ENCODE measurements at regions not wholly inside any gene's neighbourhood (a gene's known extent, or its start where the extent isn't known, plus 50 kb on each side); places are given as distances from the start of the nearest gene placed in this dataset.

GRCh38 chr16:79415983-79416640 lies 184.4 kb downstream of the MAF start:
- Histone ChIP-seq H3K9ac (ENCODE audit: low read depth in 1 of 2, low read length in 2 of 2) (no peak overlapping the region), H3K4me1 (ENCODE audit: control insufficient read depth in 2 of 2, insufficient read depth in 2 of 2, low read length in 2 of 2) (no peaks in the 10 kb centered on the region), H3K27ac (ENCODE audit: low read depth in 2 of 2, low read length in 2 of 2) (no peak overlapping the region), H3K9me3 (ENCODE audit: control insufficient read depth in 2 of 2, low read length in 2 of 2) (no peaks in the 10 kb centered on the region), H3K4me3 (ENCODE audit: low read length in 2 of 2) (no peak overlapping the region), H3K36me3 (ENCODE audit: control insufficient read depth in 2 of 2, insufficient read depth in 2 of 2, low read length in 2 of 2) (no peaks in the 10 kb centered on the region), H3K27me3 (ENCODE audit: control insufficient read depth in 2 of 2, insufficient read depth in 2 of 2, low read length in 2 of 2) (no peaks in the 10 kb centered on the region)

- Histone ChIP-seq H3K4me3 (ENCODE audit: low read length in 2 of 2) (no peak overlapping the region), H3K27me3 (ENCODE audit: control insufficient read depth in 2 of 2, insufficient read depth in 2 of 2, low read length in 2 of 2) (no peaks in the 10 kb centered on the region), H3K4me1 (ENCODE audit: control insufficient read depth in 2 of 2, insufficient read depth in 2 of 2, low read length in 2 of 2) (no peaks in the 10 kb centered on the region), H3K9me3 (ENCODE audit: control insufficient read depth in 2 of 2, low read length in 2 of 2) (no peaks in the 10 kb centered on the region), H3K9ac (ENCODE audit: low read depth in 1 of 2, low read length in 2 of 2) (no peak overlapping the region), H3K27ac (ENCODE audit: low read depth in 2 of 2, low read length in 2 of 2) (no peak overlapping the region), H3K36me3 (ENCODE audit: control insufficient read depth in 2 of 2, insufficient read depth in 2 of 2, low read length in 2 of 2) (no peaks in the 10 kb centered on the region)
These were observed 187.7 kb downstream of the MAF start for GRCh38 chr16:79412783-79413225.

GRCh38 chr16:79411805-79412204 lies 188.7 kb downstream of the MAF start:
- Histone ChIP-seq H3K9ac (ENCODE audit: low read depth in 1 of 2, low read length in 2 of 2) (no peak overlapping the region), H3K36me3 (ENCODE audit: control insufficient read depth in 2 of 2, insufficient read depth in 2 of 2, low read length in 2 of 2) (no peaks in the 10 kb centered on the region), H3K4me3 (ENCODE audit: low read length in 2 of 2) (no peak overlapping the region), H3K27me3 (ENCODE audit: control insufficient read depth in 2 of 2, insufficient read depth in 2 of 2, low read length in 2 of 2) (no peaks in the 10 kb centered on the region), H3K27ac (ENCODE audit: low read depth in 2 of 2, low read length in 2 of 2) (no peak overlapping the region), H3K9me3 (ENCODE audit: control insufficient read depth in 2 of 2, low read length in 2 of 2) (no peaks in the 10 kb centered on the region), H3K4me1 (ENCODE audit: control insufficient read depth in 2 of 2, insufficient read depth in 2 of 2, low read length in 2 of 2) (no peaks in the 10 kb centered on the region)

- Histone ChIP-seq H3K36me3 (ENCODE audit: control insufficient read depth in 2 of 2, insufficient read depth in 2 of 2, low read length in 2 of 2) (no peaks in the 10 kb centered on the region), H3K9me3 (ENCODE audit: control insufficient read depth in 2 of 2, low read length in 2 of 2) (no peaks in the 10 kb centered on the region), H3K9ac (ENCODE audit: low read depth in 1 of 2, low read length in 2 of 2) (no peak overlapping the region), H3K4me1 (ENCODE audit: control insufficient read depth in 2 of 2, insufficient read depth in 2 of 2, low read length in 2 of 2) (no peaks in the 10 kb centered on the region), H3K27ac (ENCODE audit: low read depth in 2 of 2, low read length in 2 of 2) (no peak overlapping the region), H3K27me3 (ENCODE audit: control insufficient read depth in 2 of 2, insufficient read depth in 2 of 2, low read length in 2 of 2) (no peaks in the 10 kb centered on the region), H3K4me3 (ENCODE audit: low read length in 2 of 2) (no peak overlapping the region)
These were observed 189.2 kb downstream of the MAF start for GRCh38 chr16:79411357-79411756.

GRCh38 chr16:79409978-79410377 lies 190.6 kb downstream of the MAF start:
- Histone ChIP-seq H3K36me3 (ENCODE audit: control insufficient read depth in 2 of 2, insufficient read depth in 2 of 2, low read length in 2 of 2) (no peaks in the 10 kb centered on the region), H3K4me3 (ENCODE audit: low read length in 2 of 2) (no peak overlapping the region), H3K27me3 (ENCODE audit: control insufficient read depth in 2 of 2, insufficient read depth in 2 of 2, low read length in 2 of 2) (no peaks in the 10 kb centered on the region), H3K27ac (ENCODE audit: low read depth in 2 of 2, low read length in 2 of 2) (no peak overlapping the region), H3K4me1 (ENCODE audit: control insufficient read depth in 2 of 2, insufficient read depth in 2 of 2, low read length in 2 of 2) (no peaks in the 10 kb centered on the region), H3K9ac (ENCODE audit: low read depth in 1 of 2, low read length in 2 of 2) (no peak overlapping the region), H3K9me3 (ENCODE audit: control insufficient read depth in 2 of 2, low read length in 2 of 2) (no peaks in the 10 kb centered on the region)

- H3K9me3 ChIP-seq (ENCODE audit: control insufficient read depth in 2 of 2, low read length in 2 of 2) = no peaks in the 10 kb centered on the region
- no peak overlapping the region for H3K9ac ChIP-seq (ENCODE audit: low read depth in 1 of 2, low read length in 2 of 2)
- H3K4me1 ChIP-seq (ENCODE audit: control insufficient read depth in 2 of 2, insufficient read depth in 2 of 2, low read length in 2 of 2) = peaks cover under 1 to 4% of the 10 kb centered on the region in 2 donors
- no peak overlapping the region for H3K27ac ChIP-seq (ENCODE audit: low read depth in 2 of 2, low read length in 2 of 2)
- H3K27me3 ChIP-seq (ENCODE audit: control insufficient read depth in 2 of 2, insufficient read depth in 2 of 2, low read length in 2 of 2) = no peaks in the 10 kb centered on the region
- H3K4me3 ChIP-seq (ENCODE audit: low read length in 2 of 2) = no peak overlapping the region
- no peaks in the 10 kb centered on the region for H3K36me3 ChIP-seq (ENCODE audit: control insufficient read depth in 2 of 2, insufficient read depth in 2 of 2, low read length in 2 of 2)
These were observed 192.2 kb downstream of the MAF start for GRCh38 chr16:79408355-79408754.

GRCh38 chr16:79407461-79408135 lies 192.9 kb downstream of the MAF start:
- Histone ChIP-seq H3K4me3 (ENCODE audit: low read length in 2 of 2) (no peak overlapping the region), H3K9ac (ENCODE audit: low read depth in 1 of 2, low read length in 2 of 2) (no peak overlapping the region), H3K27ac (ENCODE audit: low read depth in 2 of 2, low read length in 2 of 2) (no peak overlapping the region), H3K36me3 (ENCODE audit: control insufficient read depth in 2 of 2, insufficient read depth in 2 of 2, low read length in 2 of 2) (no peaks in the 10 kb centered on the region), H3K9me3 (ENCODE audit: control insufficient read depth in 2 of 2, low read length in 2 of 2) (no peaks in the 10 kb centered on the region), H3K4me1 (ENCODE audit: control insufficient read depth in 2 of 2, insufficient read depth in 2 of 2, low read length in 2 of 2) (peaks cover 8 to 9% of the 10 kb centered on the region in 2 donors), H3K27me3 (ENCODE audit: control insufficient read depth in 2 of 2, insufficient read depth in 2 of 2, low read length in 2 of 2) (no peaks in the 10 kb centered on the region)

GRCh38 chr16:79407005-79407404 lies 193.5 kb downstream of the MAF start:
- Histone ChIP-seq H3K4me3 (ENCODE audit: low read length in 2 of 2) (no peak overlapping the region), H3K36me3 (ENCODE audit: control insufficient read depth in 2 of 2, insufficient read depth in 2 of 2, low read length in 2 of 2) (no peaks in the 10 kb centered on the region), H3K4me1 (ENCODE audit: control insufficient read depth in 2 of 2, insufficient read depth in 2 of 2, low read length in 2 of 2) (peaks cover 10 to 13% of the 10 kb centered on the region in 2 donors), H3K27me3 (ENCODE audit: control insufficient read depth in 2 of 2, insufficient read depth in 2 of 2, low read length in 2 of 2) (no peaks in the 10 kb centered on the region), H3K27ac (ENCODE audit: low read depth in 2 of 2, low read length in 2 of 2) (no peak overlapping the region), H3K9ac (ENCODE audit: low read depth in 1 of 2, low read length in 2 of 2) (no peak overlapping the region), H3K9me3 (ENCODE audit: control insufficient read depth in 2 of 2, low read length in 2 of 2) (no peaks in the 10 kb centered on the region)

GRCh38 chr16:79404571-79404970 lies 196.0 kb downstream of the MAF start:
- Histone ChIP-seq H3K9ac (ENCODE audit: low read depth in 1 of 2, low read length in 2 of 2) (no peak overlapping the region), H3K4me3 (ENCODE audit: low read length in 2 of 2) (no peak overlapping the region), H3K4me1 (ENCODE audit: control insufficient read depth in 2 of 2, insufficient read depth in 2 of 2, low read length in 2 of 2) (peaks cover 15 to 31% of the 10 kb centered on the region in 2 donors), H3K27ac (ENCODE audit: low read depth in 2 of 2, low read length in 2 of 2) (no peak overlapping the region), H3K27me3 (ENCODE audit: control insufficient read depth in 2 of 2, insufficient read depth in 2 of 2, low read length in 2 of 2) (no peaks in the 10 kb centered on the region), H3K9me3 (ENCODE audit: control insufficient read depth in 2 of 2, low read length in 2 of 2) (no peaks in the 10 kb centered on the region), H3K36me3 (ENCODE audit: control insufficient read depth in 2 of 2, insufficient read depth in 2 of 2, low read length in 2 of 2) (no peaks in the 10 kb centered on the region)

- no peaks in the 10 kb centered on the region for H3K27me3 ChIP-seq (ENCODE audit: control insufficient read depth in 2 of 2, insufficient read depth in 2 of 2, low read length in 2 of 2)
- H3K9ac ChIP-seq (ENCODE audit: low read depth in 1 of 2, low read length in 2 of 2) = no peak overlapping the region
- H3K4me3 ChIP-seq (ENCODE audit: low read length in 2 of 2) = no peak overlapping the region
- peaks cover 15 to 31% of the 10 kb centered on the region in 2 donors for H3K4me1 ChIP-seq (ENCODE audit: control insufficient read depth in 2 of 2, insufficient read depth in 2 of 2, low read length in 2 of 2)
- H3K27ac ChIP-seq (ENCODE audit: low read depth in 2 of 2, low read length in 2 of 2) = no peak overlapping the region
- no peaks in the 10 kb centered on the region for H3K36me3 ChIP-seq (ENCODE audit: control insufficient read depth in 2 of 2, insufficient read depth in 2 of 2, low read length in 2 of 2)
- H3K9me3 ChIP-seq (ENCODE audit: control insufficient read depth in 2 of 2, low read length in 2 of 2) = no peaks in the 10 kb centered on the region
These were observed 197.0 kb downstream of the MAF start for GRCh38 chr16:79403534-79403933.
